K562 (cell line): ENCODE measurements at regions not wholly inside any gene's neighbourhood (a gene's known extent, or its start where the extent isn't known, plus 50 kb on each side); places are given as distances from the start of the nearest gene placed in this dataset.

Experiments
- ATAC-seq: fragments of 200-7000 bp; cut with Tn5 transposase; 3 replicates; pipeline ENCODE4 v1.9.1; 2020; ENCODE audit warnings: moderate library complexity
- BruUV-seq: library from RNA; stranded (reverse); fragments of 400-500 nt; replicated peaks from 2 replicates; lab custom pipeline; 2021; lab: Mats Ljungman, UMichigan
- CTCF ChIA-PET: fragments of 300-600 bp; formaldehyde crosslinking; extraction: SDS; loops from one replicate; lab custom pipeline; 2021; ENCODE audit warnings: low intra/inter-chr PET ratio; lab: Yijun Ruan, JAX
- POLR2A ChIA-PET: fragments of 300-600, 350-650 bp; sonication (Branson Sonifier 250); formaldehyde crosslinking; extraction: SDS; loops from one replicate; lab custom pipeline; 2021; ENCODE audit warnings: antibody characterized with exemption, inconsistent platforms; lab: Yijun Ruan, JAX
- DNase-seq, 4 experiments: peaks; one replicate each; pipeline versions ENCODE4 v3.0.0 to v3.0.0-alpha.2; 2011 to 2018; ENCODE audit warnings: low spot score in 3 of 4, mixed read lengths in 3 of 4; ENCODE audit errors: extremely low read depth in 1 of 4
- FAIRE-seq: peaks from 2 replicates; lab custom pipeline; 2011; peaks lifted over from hg19 to GRCh38; lab: Jason Lieb, UNC
- H2AFZ ChIP-seq: 2 replicates; pipeline ENCODE4 v1.6.0; 2011; ENCODE audit warnings: low read depth, low read length, control low read depth, inconsistent platforms
- H3K27ac ChIP-seq: fragments of 200-600 bp; 3 replicates; pipeline ENCODE4 v1.8.0; 2011; ENCODE audit warnings: low read depth, mild to moderate bottlenecking, control low read depth, inconsistent platforms, low read length, moderate library complexity, mixed read lengths; ENCODE audit errors: extremely low read depth
- H3K27me3 ChIP-seq, 2 experiments: fragments of 300-600 bp in 1 of 2; 2 replicates in 1 of 2; 3 replicates in 1 of 2; pipeline versions ENCODE4 v1.6.0 to v1.8.0; 2011; ENCODE audit warnings: inconsistent platforms in 2 of 2, low read length in 2 of 2, mild to moderate bottlenecking in 1 of 2, mixed read lengths in 1 of 2, moderate library complexity in 1 of 2; ENCODE audit not compliant: control insufficient read depth in 2 of 2, insufficient read depth in 2 of 2
- H3K36me3 ChIP-seq: fragments of 300-600 bp; 3 replicates; pipeline ENCODE4 v1.8.0; 2011; ENCODE audit warnings: mild to moderate bottlenecking, low read length, inconsistent platforms; ENCODE audit not compliant: control insufficient read depth, insufficient read depth
- H3K4me1 ChIP-seq, 2 experiments: fragments of 200-600 bp in 1 of 2; replicated peaks in 1 of 2; 2 replicates in 1 of 2; 3 replicates in 1 of 2; pipeline versions ENCODE4 v1.5.1 to v1.8.0; 2011; ENCODE audit warnings: inconsistent platforms in 2 of 2, low read length in 2 of 2, mild to moderate bottlenecking in 1 of 2, mixed read lengths in 1 of 2, moderate library complexity in 1 of 2; ENCODE audit not compliant: control insufficient read depth in 2 of 2, insufficient read depth in 2 of 2
- H3K4me2 ChIP-seq: 2 replicates; pipeline ENCODE4 v1.6.1; 2011; ENCODE audit warnings: low read length, control low read depth, inconsistent platforms, mixed read lengths; ENCODE audit not compliant: insufficient read depth
- H3K4me3 ChIP-seq: fragments of 200-600 bp; sonication (generic), shearing (Covaris generic); 2 replicates; pipeline ENCODE4 v1.5.1; 2016; ENCODE audit warnings: control low read depth, inconsistent platforms
- H3K79me2 ChIP-seq: fragments of 200-600 bp; 3 replicates; pipeline ENCODE4 v1.8.0; 2011; ENCODE audit warnings: low read length, inconsistent platforms; ENCODE audit not compliant: control insufficient read depth, insufficient read depth
- H3K9ac ChIP-seq, 2 experiments: 2 replicates each; pipeline versions ENCODE4 v1.6.0 to v1.6.1; 2011; ENCODE audit warnings: low read depth in 2 of 2, low read length in 2 of 2, control low read depth in 1 of 2, inconsistent platforms in 1 of 2, mild to moderate bottlenecking in 1 of 2, mixed read lengths in 1 of 2; ENCODE audit not compliant: insufficient read depth in 1 of 2
- H3K9me1 ChIP-seq: one replicate; pipeline ENCODE4 v1.6.0; 2011; ENCODE audit warnings: inconsistent platforms, mild to moderate bottlenecking, low read length, moderate library complexity; ENCODE audit not compliant: control insufficient read depth, insufficient read depth
- H3K9me3 ChIP-seq: replicated peaks from 2 replicates; pipeline ENCODE4 v1.5.1; 2011; ENCODE audit warnings: low read depth, low read length, inconsistent platforms; ENCODE audit not compliant: control insufficient read depth, insufficient read depth
- H4K20me1 ChIP-seq: replicated peaks from 2 replicates; pipeline ENCODE4 v1.6.1; 2011; ENCODE audit warnings: low read length, inconsistent platforms, mixed read lengths; ENCODE audit not compliant: control insufficient read depth, insufficient read depth
- ARHGAP35 ChIP-seq: fragments of 450-650 bp; IDR thresholded peaks from 2 replicates; pipeline ENCODE4 v1.6.1; 2018; ENCODE audit not compliant: partially characterized antibody
- DIDO1 ChIP-seq: fragments of 450-650 bp; IDR thresholded peaks from 2 replicates; pipeline ENCODE4 v1.6.1; 2016; ENCODE audit warnings: low read depth, missing biosample characterization, missing genetic modification characterization
- GATA2 ChIP-seq: sonication (generic); formaldehyde crosslinking; IDR thresholded peaks from 2 replicates; pipeline ENCODE4 v1.4.0; 2020; ENCODE audit warnings: mild to moderate bottlenecking, missing genetic modification reagents
- GATAD2B ChIP-seq: fragments of 450-650 bp; IDR thresholded peaks from 2 replicates; pipeline ENCODE4 v1.6.1; 2017; ENCODE audit warnings: mild to moderate bottlenecking, borderline replicate concordance
- KLF6 ChIP-seq: fragments of 250-450 bp; sonication (Bioruptor Pico); IDR thresholded peaks from 2 replicates; pipeline ENCODE4 v1.4.0; 2020; ENCODE audit warnings: mild to moderate bottlenecking, moderate library complexity, borderline replicate concordance
- NBN ChIP-seq: fragments of 450-650 bp; IDR thresholded peaks from 2 replicates; pipeline ENCODE4 v1.6.1; 2016; ENCODE audit warnings: low read depth, mild to moderate bottlenecking
- NCOA6 ChIP-seq: fragments of 450-650 bp; IDR thresholded peaks from 2 replicates; pipeline ENCODE4 v1.6.1; 2017; ENCODE audit warnings: mild to moderate bottlenecking
- NFIX ChIP-seq: fragments of 250-450 bp; sonication (Bioruptor Pico); IDR thresholded peaks from 2 replicates; pipeline ENCODE4 v1.4.0; 2020; ENCODE audit warnings: low read depth, mild to moderate bottlenecking, moderate library complexity
- NR4A1 ChIP-seq, 2 experiments: fragments of 250-450 bp in 1 of 2; fragments of 450-650 bp in 1 of 2; sonication (Bioruptor Pico) in 1 of 2; IDR thresholded peaks; 2 replicates each; pipeline versions ENCODE4 v1.4.0 to v1.6.1; 2016 to 2020; ENCODE audit warnings: mild to moderate bottlenecking in 2 of 2, missing compliant biosample characterization in 1 of 2, missing genetic modification characterization in 1 of 2, moderate library complexity in 1 of 2
- POLR3G ChIP-seq: IDR thresholded peaks from 2 replicates; pipeline ENCODE4 v1.6.1; 2011; ENCODE audit not compliant: insufficient read length, insufficient replicate concordance; ENCODE audit errors: extremely low read depth
- RAD51 ChIP-seq: fragments of 450-650 bp; IDR thresholded peaks from 2 replicates; pipeline ENCODE4 v1.7.1; 2016; ENCODE audit warnings: low read depth, mild to moderate bottlenecking, borderline replicate concordance
- WGBS: fragments of 100-300 bp; shearing (Covaris generic); methylation state at CpG from one replicate; pipeline ENCODE4 v1.1.6; 2016; ENCODE audit warnings: low coverage, mixed read lengths; ENCODE audit not compliant: insufficient coverage; ENCODE audit errors: missing lambda C conversion rate; 5-methylcytosine and 5-hydroxymethylcytosine counted together
- in situ Hi-C: fragments of 300-500 bp; cut with MboI; formaldehyde crosslinking; loops from 4 replicates; pipeline ENCODE4 v1.15.0; 2018; ENCODE audit warnings: inconsistent platforms, mixed read lengths
- intact Hi-C: fragments of 100-400 bp; cut with micrococcal nuclease; formaldehyde crosslinking; loops from 2 replicates; pipeline ENCODE4 v1.14.2; 2022
- TF ChIP-seq, protein P1 (sequence below): sonication (generic); formaldehyde crosslinking; IDR thresholded peaks from 2 replicates; pipeline ENCODE4 v1.8.1; 2022; ENCODE audit warnings: missing genetic modification reagents
- TF ChIP-seq, protein P2 (sequence below): fragments of 250-450 bp; sonication (Bioruptor Pico); IDR thresholded peaks from 2 replicates; pipeline ENCODE4 v1.8.0; 2022; ENCODE audit warnings: inconsistent platforms, mild to moderate bottlenecking, moderate library complexity, borderline replicate concordance

DNA sequence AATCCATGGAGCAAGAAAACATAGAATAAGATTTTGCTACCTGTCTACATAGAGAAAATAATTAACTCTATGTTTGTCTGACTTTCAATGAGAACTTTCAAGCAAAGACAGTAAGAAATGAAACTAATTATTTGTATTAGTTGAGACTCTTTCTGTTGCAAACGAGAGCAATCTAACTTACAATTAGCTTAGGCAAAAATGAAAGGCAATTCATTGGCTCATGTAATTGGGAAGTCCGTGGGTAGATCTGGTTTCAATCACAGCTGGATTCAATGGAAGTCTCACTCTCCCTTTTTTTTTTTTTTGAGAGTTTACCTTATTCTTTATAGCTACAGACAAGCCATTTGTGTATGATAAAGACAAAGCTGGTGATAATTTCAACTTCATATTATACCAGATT, 68.2 kb upstream of the STXBP5 start:
- no peaks in the 10 kb centered on the region for H3K36me3 ChIP-seq
- in situ Hi-C loops, result no loop called here
- peak overlapping the region; percentile 57; the same call in 1 of the 2 replicates for H2AFZ ChIP-seq
- BruUV-seq, result no TSS peak
- peaks cover 0 to 13% of the 10 kb centered on the region in 2 experiments; a peak in 3 of 5 replicates for H3K4me1 ChIP-seq
- no peaks in the 10 kb centered on the region for H3K9me1 ChIP-seq
- ATAC-seq, result no peak
- no peak for FAIRE-seq
- intact Hi-C loops, result no loop called here
- DNase-seq, result no peak
- no peak overlapping the region for H3K9ac ChIP-seq
- ChIA-PET CTCF (no interaction called here), POLR2A (interaction anchor here (1.1 to 1.8 kb wide), 3 partner anchors 9 to 24 kb away, joined by 3 to 7 read pairs (median 3); no protein-coding TSS in a partner anchor)
- no peak overlapping the region for H3K27ac ChIP-seq
- H3K4me3 ChIP-seq, result no peak overlapping the region
- no peak for TF ChIP-seq POLR3G
- no peak for TF ChIP-seq DIDO1 (tag)
- no peak for TF ChIP-seq KLF6 (CRISPR knock-in tag)
- TF ChIP-seq GATA2 (CRISPR knock-in tag), result no peak
- TF ChIP-seq, protein P1, sequence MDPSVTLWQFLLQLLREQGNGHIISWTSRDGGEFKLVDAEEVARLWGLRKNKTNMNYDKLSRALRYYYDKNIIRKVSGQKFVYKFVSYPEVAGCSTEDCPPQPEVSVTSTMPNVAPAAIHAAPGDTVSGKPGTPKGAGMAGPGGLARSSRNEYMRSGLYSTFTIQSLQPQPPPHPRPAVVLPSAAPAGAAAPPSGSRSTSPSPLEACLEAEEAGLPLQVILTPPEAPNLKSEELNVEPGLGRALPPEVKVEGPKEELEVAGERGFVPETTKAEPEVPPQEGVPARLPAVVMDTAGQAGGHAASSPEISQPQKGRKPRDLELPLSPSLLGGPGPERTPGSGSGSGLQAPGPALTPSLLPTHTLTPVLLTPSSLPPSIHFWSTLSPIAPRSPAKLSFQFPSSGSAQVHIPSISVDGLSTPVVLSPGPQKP (CRISPR knock-in tag), result no peak
- no peak for TF ChIP-seq NFIX
- TF ChIP-seq NBN, result no peak
- TF ChIP-seq ARHGAP35, result no peak
- TF ChIP-seq NCOA6, result no peak
- no peak for TF ChIP-seq GATAD2B
- no peak for TF ChIP-seq RAD51
- TF ChIP-seq NR4A1 (CRISPR knock-in tag; IDR thresholded peaks at IDR 0.05), result no peak
- TF ChIP-seq NR4A1 (tag; IDR thresholded peaks at IDR 0.05), result no peak
- TF ChIP-seq, protein P2, sequence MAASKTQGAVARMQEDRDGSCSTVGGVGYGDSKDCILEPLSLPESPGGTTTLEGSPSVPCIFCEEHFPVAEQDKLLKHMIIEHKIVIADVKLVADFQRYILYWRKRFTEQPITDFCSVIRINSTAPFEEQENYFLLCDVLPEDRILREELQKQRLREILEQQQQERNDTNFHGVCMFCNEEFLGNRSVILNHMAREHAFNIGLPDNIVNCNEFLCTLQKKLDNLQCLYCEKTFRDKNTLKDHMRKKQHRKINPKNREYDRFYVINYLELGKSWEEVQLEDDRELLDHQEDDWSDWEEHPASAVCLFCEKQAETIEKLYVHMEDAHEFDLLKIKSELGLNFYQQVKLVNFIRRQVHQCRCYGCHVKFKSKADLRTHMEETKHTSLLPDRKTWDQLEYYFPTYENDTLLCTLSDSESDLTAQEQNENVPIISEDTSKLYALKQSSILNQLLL, result no peak
- 41% methylated on average over 2 of the region's 2 CpGs for WGBS
- H3K27me3 ChIP-seq, result no peaks in the 10 kb centered on the region
- no peaks in the 10 kb centered on the region for H3K79me2 ChIP-seq
- no peaks in the 10 kb centered on the region for H4K20me1 ChIP-seq
- H3K9me3 ChIP-seq, result no peaks in the 10 kb centered on the region
- no peak overlapping the region for H3K4me2 ChIP-seq
